HFF-Myc (cell line): ENCODE measurements at regions not wholly inside any gene's neighbourhood (a gene's known extent, or its start where the extent isn't known, plus 50 kb on each side); places are given as distances from the start of the nearest gene placed in this dataset.

Experiments
- DNase-seq: peaks from one replicate; pipeline ENCODE4 v3.0.0-alpha.2; 2011; ENCODE audit warnings: low read depth; ENCODE audit errors: extremely low read depth
- H3K4me3 ChIP-seq: replicated peaks from 2 replicates; pipeline ENCODE4 v1.5.1; 2011; ENCODE audit warnings: low read depth, mild to moderate bottlenecking, control low read depth, low read length
- CTCF ChIP-seq: IDR thresholded peaks from 2 replicates; pipeline ENCODE4 v1.5.1; 2012; ENCODE audit warnings: mild to moderate bottlenecking, low read depth, low read length, control low read depth; ENCODE audit errors: missing control alignments

- no peak overlapping the region for H3K4me3 ChIP-seq
- TF ChIP-seq CTCF: no peak
- no peak for DNase-seq
These were observed 554.0 kb downstream of the TLE4 start for GRCh38 chr9:80125731-80126264.

- TF ChIP-seq CTCF: no peak
- no peak for DNase-seq
- H3K4me3 ChIP-seq: no peak overlapping the region
These were observed 545.3 kb downstream of the TLE4 start for GRCh38 chr9:80117031-80117430.

DNA sequence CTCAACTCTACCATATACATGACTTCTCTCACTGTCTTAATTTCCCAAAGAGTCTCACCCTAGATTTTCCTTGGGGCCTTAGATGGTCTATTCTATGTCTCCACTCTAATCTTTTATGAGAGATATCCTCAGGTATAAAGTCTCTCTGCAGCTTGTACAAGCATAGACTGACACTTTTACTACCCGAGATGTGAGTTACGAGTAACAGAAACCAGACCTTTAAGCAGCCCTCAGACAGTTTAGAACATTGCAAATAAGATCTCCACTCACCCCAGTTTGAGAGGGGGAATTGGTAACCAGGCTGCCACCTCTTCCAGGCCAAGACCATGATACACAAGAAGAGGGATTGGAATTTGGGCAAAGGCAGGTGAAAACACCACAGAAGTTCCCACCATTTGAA, 542.5 kb downstream of the TLE4 start:
- DNase-seq: no peak
- H3K4me3 ChIP-seq: no peak overlapping the region
- no peak for TF ChIP-seq CTCF

- no peak for TF ChIP-seq CTCF
- no peak for DNase-seq
- H3K4me3 ChIP-seq: no peak overlapping the region
These were observed 536.3 kb downstream of the TLE4 start for GRCh38 chr9:80107931-80108660.

DNA sequence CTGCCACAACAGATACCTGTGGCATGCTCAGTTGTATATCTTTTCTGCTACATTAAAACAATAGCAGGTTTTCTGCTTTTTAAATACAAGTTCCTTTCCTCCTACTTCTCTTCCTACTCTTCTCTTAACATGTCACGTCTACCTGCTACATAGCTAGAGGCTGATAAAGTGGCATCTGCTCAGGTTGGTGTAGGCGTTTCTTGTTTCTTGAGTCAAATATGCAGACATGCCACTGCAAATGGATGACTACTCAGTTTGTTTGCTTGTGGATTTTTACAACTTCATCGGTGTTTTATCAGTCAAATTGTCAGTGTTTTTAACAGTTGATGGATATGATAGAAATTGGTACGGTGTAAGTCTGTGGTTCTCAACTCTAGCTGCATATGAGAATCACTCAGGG, 525.7 kb downstream of the TLE4 start:
- no peak for TF ChIP-seq CTCF
- no peak for DNase-seq
- H3K4me3 ChIP-seq: no peak overlapping the region

- no peak for TF ChIP-seq CTCF
- DNase-seq: no peak
- H3K4me3 ChIP-seq: no peak overlapping the region
These were observed 522.5 kb downstream of the TLE4 start for GRCh38 chr9:80094176-80094771.
